HEK293 (cell line): ENCODE measurements at regions not wholly inside any gene's neighbourhood (a gene's known extent, or its start where the extent isn't known, plus 50 kb on each side); places are given as distances from the start of the nearest gene placed in this dataset.
A peak's percentile ranks its signal among the peaks of the same experiment; 100 is the strongest.

Experiments used
- GLIS1 ChIP-seq: fragments of 450-650 bp; formaldehyde crosslinking; IDR thresholded peaks from 2 replicates; pipeline ENCODE4 v1.5.1; 2016; ENCODE audit warnings: missing biosample characterization, missing genetic modification characterization
- HIC1 ChIP-seq: fragments of 450-650 bp; formaldehyde crosslinking; IDR thresholded peaks from 2 replicates; pipeline ENCODE4 v1.5.1; 2016; ENCODE audit warnings: missing biosample characterization, missing genetic modification characterization
- HOXD13 ChIP-seq: sonication (generic); formaldehyde crosslinking; IDR thresholded peaks from 2 replicates; pipeline ENCODE4 v1.8.0; 2022; ENCODE audit warnings: missing genetic modification reagents, borderline replicate concordance
- KLF7 ChIP-seq: fragments of 450-650 bp; formaldehyde crosslinking; IDR thresholded peaks from 2 replicates; pipeline ENCODE4 v1.5.1; 2016; ENCODE audit warnings: missing biosample characterization, missing genetic modification characterization, borderline replicate concordance
- MYNN ChIP-seq: fragments of 450-650 bp; formaldehyde crosslinking; IDR thresholded peaks from 2 replicates; pipeline ENCODE4 v1.5.1; 2016; ENCODE audit warnings: missing biosample characterization, missing genetic modification characterization, borderline replicate concordance
- SCRT1 ChIP-seq: fragments of 450-650 bp; formaldehyde crosslinking; IDR thresholded peaks from 2 replicates; pipeline ENCODE4 v1.5.1; 2016; ENCODE audit warnings: missing biosample characterization, missing genetic modification characterization, borderline replicate concordance
- SP3 ChIP-seq: fragments of 450-650 bp; formaldehyde crosslinking; IDR thresholded peaks from 2 replicates; pipeline ENCODE4 v1.5.1; 2016; ENCODE audit warnings: missing biosample characterization, missing genetic modification characterization
- TSHZ1 ChIP-seq: fragments of 450-650 bp; formaldehyde crosslinking; IDR thresholded peaks from 2 replicates; pipeline ENCODE4 v1.5.1; 2016; ENCODE audit warnings: missing biosample characterization, missing genetic modification characterization, borderline replicate concordance
- ZBTB20 ChIP-seq: fragments of 450-650 bp; formaldehyde crosslinking; IDR thresholded peaks from 2 replicates; pipeline ENCODE4 v1.5.1; 2016; ENCODE audit warnings: missing biosample characterization, missing genetic modification characterization
- ZBTB6 ChIP-seq: fragments of 450-650 bp; formaldehyde crosslinking; IDR thresholded peaks from 2 replicates; pipeline ENCODE4 v1.5.1; 2017; ENCODE audit warnings: missing biosample characterization, missing genetic modification characterization
- ZFP41 ChIP-seq: fragments of 450-650 bp; formaldehyde crosslinking; IDR thresholded peaks from 2 replicates; pipeline ENCODE4 v1.5.1; 2016; ENCODE audit warnings: missing biosample characterization, missing genetic modification characterization, borderline replicate concordance
- ZNF121 ChIP-seq: fragments of 450-650 bp; formaldehyde crosslinking; IDR thresholded peaks from 2 replicates; pipeline ENCODE4 v1.5.1; 2016; ENCODE audit warnings: missing biosample characterization, missing genetic modification characterization
- ZNF133 ChIP-seq: fragments of 450-650 bp; formaldehyde crosslinking; IDR thresholded peaks from 2 replicates; pipeline ENCODE4 v1.5.1; 2016; ENCODE audit warnings: missing biosample characterization, missing genetic modification characterization
- ZNF140 ChIP-seq: fragments of 450-650 bp; formaldehyde crosslinking; IDR thresholded peaks from 2 replicates; pipeline ENCODE4 v1.5.1; 2016; ENCODE audit warnings: missing biosample characterization, missing genetic modification characterization
- ZNF146 ChIP-seq: fragments of 450-650 bp; formaldehyde crosslinking; IDR thresholded peaks from 2 replicates; pipeline ENCODE4 v1.5.1; 2016; ENCODE audit warnings: missing biosample characterization, missing genetic modification characterization
- ZNF155 ChIP-seq: fragments of 450-650 bp; formaldehyde crosslinking; IDR thresholded peaks from 2 replicates; pipeline ENCODE4 v1.5.1; 2016; ENCODE audit warnings: missing biosample characterization, missing genetic modification characterization
- ZNF202 ChIP-seq: fragments of 450-650 bp; formaldehyde crosslinking; IDR thresholded peaks from 2 replicates; pipeline ENCODE4 v1.5.1; 2016; ENCODE audit warnings: missing biosample characterization, missing genetic modification characterization, borderline replicate concordance
- ZNF341 ChIP-seq: fragments of 450-650 bp; formaldehyde crosslinking; IDR thresholded peaks from 2 replicates; pipeline ENCODE4; 2016; ENCODE audit warnings: low read depth, missing biosample characterization, missing genetic modification characterization
- ZNF510 ChIP-seq: fragments of 450-650 bp; formaldehyde crosslinking; IDR thresholded peaks from 2 replicates; pipeline ENCODE4 v1.5.1; 2018; ENCODE audit warnings: mild to moderate bottlenecking, missing genetic modification characterization, missing biosample characterization; ENCODE audit not compliant: insufficient replicate concordance
- ZNF513 ChIP-seq: fragments of 450-650 bp; IDR thresholded peaks from 2 replicates; pipeline ENCODE4 v1.5.1; 2018; ENCODE audit warnings: missing biosample characterization, missing genetic modification characterization
- ZNF585B ChIP-seq: fragments of 450-650 bp; formaldehyde crosslinking; IDR thresholded peaks from 2 replicates; pipeline ENCODE4 v1.5.1; 2016; ENCODE audit warnings: missing biosample characterization, missing genetic modification characterization
- ZNF596 ChIP-seq: fragments of 450-650 bp; IDR thresholded peaks from 2 replicates; pipeline ENCODE4 v1.5.0; 2018; ENCODE audit warnings: missing biosample characterization, mild to moderate bottlenecking, missing genetic modification characterization, moderate library complexity
- ZNF600 ChIP-seq: fragments of 450-650 bp; formaldehyde crosslinking; IDR thresholded peaks from 2 replicates; pipeline ENCODE4 v1.5.1; 2016; ENCODE audit warnings: missing biosample characterization, missing genetic modification characterization
- ZNF623 ChIP-seq: fragments of 450-650 bp; formaldehyde crosslinking; IDR thresholded peaks from 2 replicates; pipeline ENCODE4 v1.5.1; 2016; ENCODE audit warnings: missing biosample characterization, missing genetic modification characterization
- ZNF707 ChIP-seq: fragments of 450-650 bp; formaldehyde crosslinking; IDR thresholded peaks from 2 replicates; pipeline ENCODE4 v1.5.1; 2016; ENCODE audit warnings: missing biosample characterization, missing genetic modification characterization
- ZNF837 ChIP-seq: fragments of 450-650 bp; formaldehyde crosslinking; IDR thresholded peaks from 2 replicates; pipeline ENCODE4 v1.5.1; 2016; ENCODE audit warnings: missing biosample characterization, missing genetic modification characterization

- TF ChIP-seq ZNF155 (no peak), ZNF837 (tag by site-specific recombination) (no peak), TSHZ1 (tag by site-specific recombination) (no peak), HOXD13 (CRISPR knock-in tag) (no peak), ZNF133 (tag by site-specific recombination) (no peak), GLIS1 (tag by site-specific recombination) (peak; percentile 98), ZNF341 (tag by site-specific recombination) (peak; percentile 64), ZNF121 (tag by site-specific recombination) (no peak), ZBTB20 (tag by site-specific recombination) (peak; percentile 4; the same call in 1 of the 2 replicates), ZNF600 (tag by site-specific recombination) (peak; percentile 53; the same call in 1 of the 2 replicates), ZBTB6 (tag by site-specific recombination) (no peak), MYNN (tag by site-specific recombination) (no peak), KLF7 (tag by site-specific recombination) (no peak), SCRT1 (tag by site-specific recombination) (no peak), ZNF510 (tag by site-specific recombination) (no peak), ZNF202 (no peak), ZFP41 (no peak), ZNF140 (tag by site-specific recombination) (no peak), ZNF707 (tag by site-specific recombination) (no peak), ZNF623 (tag by site-specific recombination) (no peak), ZNF513 (no peak), HIC1 (peak; percentile 13; the same call in 1 of the 2 replicates), ZNF596 (tag by site-specific recombination) (peak; percentile 59), SP3 (tag by site-specific recombination) (peak; percentile 41; the same call in 1 of the 2 replicates), ZNF585B (tag by site-specific recombination) (no peak), ZNF146 (tag by site-specific recombination) (0 out of 2 replicates have a peak, but pooled peaks have one; percentile 9)
These were observed 70.2 kb downstream of the FOXD2 start (continued) for GRCh38 chr1:47507881-47508701.
